IMR-90 (cell line): ENCODE measurements at regions not wholly inside any gene's neighbourhood (a gene's known extent, or its start where the extent isn't known, plus 50 kb on each side); places are given as distances from the start of the nearest gene placed in this dataset.

Experiments used
- ATAC-seq: fragments of 200-7000 bp; cut with Tn5 transposase; 2 replicates; pipeline ENCODE4 v1.9.1; 2020; ENCODE audit warnings: low read depth, mild to moderate bottlenecking, moderate library complexity
- BruUV-seq: library from RNA; stranded (reverse); fragments of 400-500 nt; replicated peaks from 2 replicates; lab custom pipeline; 2021; lab: Mats Ljungman, UMichigan
- CTCF ChIA-PET: fragments of 300-600 bp; formaldehyde crosslinking; extraction: SDS; loops from one replicate; lab custom pipeline; 2021; ENCODE audit warnings: antibody characterized with exemption; lab: Yijun Ruan, JAX
- POLR2A ChIA-PET: fragments of 300-600 bp; sonication (Branson Sonifier 250); formaldehyde crosslinking; loops from one replicate; lab custom pipeline; 2022; ENCODE audit warnings: antibody characterized with exemption; ENCODE audit not compliant: unreplicated experiment; lab: Charles Lee
- DNase-seq: peaks from one replicate; pipeline ENCODE4 v3.0.0; 2013
- H2AFZ ChIP-seq: replicated peaks from 2 replicates; pipeline ENCODE3; 2013; ENCODE audit warnings: low read length, mild to moderate bottlenecking; ENCODE audit not compliant: poor library complexity
- H2AK5ac ChIP-seq: 2 replicates; pipeline ENCODE4 v1.6.1; 2013; ENCODE audit warnings: low read depth, low read length, inconsistent platforms
- H2AK9ac ChIP-seq: replicated peaks from 2 replicates; pipeline ENCODE3; 2013; ENCODE audit warnings: mild to moderate bottlenecking, low read depth, low read length, moderate library complexity; ENCODE audit not compliant: poor library complexity
- H2BK120ac ChIP-seq: 2 replicates; pipeline ENCODE4 v1.6.1; 2013; ENCODE audit warnings: low read depth, low read length, inconsistent platforms
- H2BK15ac ChIP-seq: 3 replicates; pipeline ENCODE4 v1.6.1; 2013; ENCODE audit warnings: low read depth, low read length, inconsistent platforms
- H2BK20ac ChIP-seq: 2 replicates; pipeline ENCODE4 v1.6.1; 2013; ENCODE audit warnings: low read depth, mild to moderate bottlenecking, inconsistent platforms, low read length, moderate library complexity
- H2BK5ac ChIP-seq: 2 replicates; pipeline ENCODE4 v1.6.1; 2013; ENCODE audit warnings: mild to moderate bottlenecking, low read depth, low read length, inconsistent platforms; ENCODE audit not compliant: poor library complexity, severe bottlenecking
- H3K14ac ChIP-seq: replicated peaks from 2 replicates; pipeline ENCODE4 v1.6.1; 2013; ENCODE audit warnings: low read depth, low read length, inconsistent platforms
- H3K18ac ChIP-seq: 2 replicates; pipeline ENCODE4 v1.6.1; 2013; ENCODE audit warnings: low read depth, low read length, control low read depth
- H3K23ac ChIP-seq: 2 replicates; pipeline ENCODE4 v1.6.1; 2013; ENCODE audit warnings: low read depth, low read length, inconsistent platforms
- H3K27ac ChIP-seq: 2 replicates; pipeline ENCODE4 v1.5.1; 2013; ENCODE audit warnings: mild to moderate bottlenecking, control low read depth, low read length; ENCODE audit not compliant: insufficient read depth
- H3K27me3 ChIP-seq: 2 replicates; pipeline ENCODE4 v1.6.1; 2013; ENCODE audit warnings: low read length; ENCODE audit not compliant: control insufficient read depth, insufficient read depth
- H3K36me3 ChIP-seq: 2 replicates; pipeline ENCODE4 v1.6.1; 2013; ENCODE audit warnings: low read length, mixed read lengths; ENCODE audit not compliant: control insufficient read depth, insufficient read depth
- H3K4ac ChIP-seq: 2 replicates; pipeline ENCODE4 v1.6.1; 2013; ENCODE audit warnings: low read depth, low read length, inconsistent platforms
- H3K4me1 ChIP-seq: 2 replicates; pipeline ENCODE4 v1.6.1; 2013; ENCODE audit warnings: low read length, mixed read lengths; ENCODE audit not compliant: control insufficient read depth, insufficient read depth
- H3K4me2 ChIP-seq: 2 replicates; pipeline ENCODE4 v1.6.1; 2013; ENCODE audit warnings: low read depth, mild to moderate bottlenecking, control low read depth, low read length, moderate library complexity
- H3K4me3 ChIP-seq: 2 replicates; pipeline ENCODE4 v1.5.1; 2013; ENCODE audit warnings: low read depth, mild to moderate bottlenecking, control low read depth, low read length, moderate library complexity; ENCODE audit not compliant: insufficient read depth
- H3K56ac ChIP-seq: 2 replicates; pipeline ENCODE4 v1.6.1; 2013; ENCODE audit warnings: low read length, inconsistent platforms; ENCODE audit not compliant: insufficient read depth; ENCODE audit errors: extremely low read depth
- H3K79me1 ChIP-seq, 2 experiments: 2 replicates each; pipeline ENCODE4 v1.6.1; 2013; ENCODE audit warnings: low read length in 2 of 2, inconsistent platforms in 1 of 2, low read depth in 1 of 2
- H3K9ac ChIP-seq: 2 replicates; pipeline ENCODE4 v1.6.1; 2013; ENCODE audit warnings: low read depth, low read length, control low read depth
- H3K9me1 ChIP-seq: 2 replicates; pipeline ENCODE4 v1.6.1; 2013; ENCODE audit warnings: low read length, inconsistent platforms; ENCODE audit not compliant: insufficient read depth
- H3K9me3 ChIP-seq: 2 replicates; pipeline ENCODE4 v1.6.1; 2013; ENCODE audit warnings: low read length; ENCODE audit not compliant: control insufficient read depth, insufficient read depth
- H4K20me1 ChIP-seq: 2 replicates; pipeline ENCODE4 v1.6.1; 2013; ENCODE audit warnings: low read length, inconsistent platforms; ENCODE audit not compliant: insufficient read depth
- H4K5ac ChIP-seq: 2 replicates; pipeline ENCODE4 v1.6.1; 2013; ENCODE audit warnings: mild to moderate bottlenecking, low read depth, low read length, control low read depth
- H4K8ac ChIP-seq, 2 experiments: 2 replicates each; pipeline ENCODE4 v1.6.1; 2013; ENCODE audit warnings: low read depth in 2 of 2, low read length in 2 of 2, control low read depth in 1 of 2, inconsistent platforms in 1 of 2
- H4K91ac ChIP-seq: 2 replicates; pipeline ENCODE4 v1.6.1; 2013; ENCODE audit warnings: low read depth, low read length, inconsistent platforms; ENCODE audit not compliant: insufficient read depth
- BHLHE40 ChIP-seq: fragments of 150-350 bp; IDR thresholded peaks from 2 replicates; pipeline ENCODE4 v1.6.1; 2016; ENCODE audit warnings: mild to moderate bottlenecking, low read depth, low read length
- CEBPB ChIP-seq: IDR thresholded peaks from 2 replicates; pipeline ENCODE4 v1.6.1; 2012; ENCODE audit warnings: low read depth, low read length, improper control_type of control experiment
- CHD1 ChIP-seq: IDR thresholded peaks from 2 replicates; pipeline ENCODE4 v1.6.1; 2012; ENCODE audit warnings: low read depth, low read length, improper control_type of control experiment
- FOS ChIP-seq: fragments of 150-350 bp; IDR thresholded peaks from 2 replicates; pipeline ENCODE4 v1.6.1; 2016; ENCODE audit warnings: low read depth, low read length
- MAFK ChIP-seq: IDR thresholded peaks from 2 replicates; pipeline ENCODE4 v1.6.1; 2012; ENCODE audit warnings: low read depth, low read length, improper control_type of control experiment
- MAZ ChIP-seq: IDR thresholded peaks from 2 replicates; pipeline ENCODE4 v1.6.1; 2012; ENCODE audit warnings: low read depth, mild to moderate bottlenecking, low read length, improper control_type of control experiment, moderate library complexity, borderline replicate concordance
- MXI1 ChIP-seq: IDR thresholded peaks from 2 replicates; pipeline ENCODE4 v1.6.1; 2012; ENCODE audit warnings: low read depth, mild to moderate bottlenecking, low read length, moderate library complexity, borderline replicate concordance
- NFE2L2 ChIP-seq: fragments of 150-350 bp; IDR thresholded peaks from 2 replicates; pipeline ENCODE4 v1.6.1; 2016; ENCODE audit warnings: low read depth, mild to moderate bottlenecking, low read length
- POLR2A ChIP-seq: IDR thresholded peaks from 2 replicates; pipeline ENCODE4 v1.6.1; 2012; ENCODE audit warnings: mild to moderate bottlenecking, low read depth, low read length
- RAD21 ChIP-seq: IDR thresholded peaks from 2 replicates; pipeline ENCODE4 v1.6.1; 2012; ENCODE audit warnings: low read length, improper control_type of control experiment
- RCOR1 ChIP-seq: IDR thresholded peaks from 2 replicates; pipeline ENCODE4 v1.6.1; 2012; ENCODE audit warnings: mild to moderate bottlenecking, low read length, improper control_type of control experiment; ENCODE audit not compliant: insufficient replicate concordance
- RFX5 ChIP-seq: IDR thresholded peaks from 2 replicates; pipeline ENCODE4 v1.8.0; 2012; ENCODE audit warnings: low read depth, mild to moderate bottlenecking, low read length, moderate library complexity
- SMC3 ChIP-seq: fragments of 150-350 bp; IDR thresholded peaks from 2 replicates; pipeline ENCODE4 v1.6.1; 2016; ENCODE audit warnings: low read depth, mild to moderate bottlenecking, antibody characterized with exemption, low read length, moderate library complexity
- WGBS, 2 experiments: methylation state at CpG; one replicate each; pipeline versions ENCODE4 v1.1.5 to v1.1.7; 2013; ENCODE audit warnings: missing lambda C conversion rate in 2 of 2; ENCODE audit not compliant: insufficient read length in 1 of 2; ENCODE audit errors: extremely low coverage in 2 of 2; 5-methylcytosine and 5-hydroxymethylcytosine counted together
- dilution Hi-C: fragments of 300-500 bp; cut with HindIII; formaldehyde crosslinking; loops from one replicate; pipeline ENCODE4 v1.14.3; 2018; ENCODE audit warnings: low sequenced_read_pairs; ENCODE audit not compliant: unreplicated experiment
- in situ Hi-C: fragments of 300-500 bp; cut with MboI; formaldehyde crosslinking; loops from 3 replicates; pipeline ENCODE4 v1.14.3; 2019; ENCODE audit warnings: low sequenced_read_pairs, inconsistent platforms, mixed read lengths
- intact Hi-C: fragments of 100-400 bp; cut with micrococcal nuclease; formaldehyde crosslinking; loops from 2 replicates; pipeline ENCODE4 v1.10.0; 2022
- TF ChIP-seq, protein P1 (sequence below): conservative IDR thresholded peaks from 2 replicates; pipeline ENCODE4 v1.5.1; 2012; ENCODE audit warnings: mild to moderate bottlenecking, low read depth, low read length, improper control_type of control experiment
- TF ChIP-seq, protein P2 (sequence below): fragments of 150-350 bp; IDR thresholded peaks from 2 replicates; pipeline ENCODE4 v1.6.1; 2016; ENCODE audit warnings: low read depth, mild to moderate bottlenecking, low read length, moderate library complexity, borderline replicate concordance
- TF ChIP-seq, protein P3 (sequence below): fragments of 150-350 bp; IDR thresholded peaks from 2 replicates; pipeline ENCODE4 v1.6.1; 2017; ENCODE audit warnings: mild to moderate bottlenecking, antibody characterized with exemption, low read length, low read depth

- no peak overlapping the region for H3K4ac ChIP-seq
- no peak overlapping the region for H2AK9ac ChIP-seq
- H4K91ac ChIP-seq: no peak overlapping the region
- no peaks in the 10 kb centered on the region for H3K36me3 ChIP-seq
- H2AK5ac ChIP-seq: no peak overlapping the region
- WGBS, 2 experiments: no CpG with 5 or more reads among the region's 9 CpGs
- DNase-seq (no peak), ATAC-seq (no peak)
- H4K5ac ChIP-seq: no peak overlapping the region
- no peak overlapping the region for H4K8ac ChIP-seq
- H3K79me1 ChIP-seq: no peaks in the 10 kb centered on the region
- TF ChIP-seq, protein P1, sequence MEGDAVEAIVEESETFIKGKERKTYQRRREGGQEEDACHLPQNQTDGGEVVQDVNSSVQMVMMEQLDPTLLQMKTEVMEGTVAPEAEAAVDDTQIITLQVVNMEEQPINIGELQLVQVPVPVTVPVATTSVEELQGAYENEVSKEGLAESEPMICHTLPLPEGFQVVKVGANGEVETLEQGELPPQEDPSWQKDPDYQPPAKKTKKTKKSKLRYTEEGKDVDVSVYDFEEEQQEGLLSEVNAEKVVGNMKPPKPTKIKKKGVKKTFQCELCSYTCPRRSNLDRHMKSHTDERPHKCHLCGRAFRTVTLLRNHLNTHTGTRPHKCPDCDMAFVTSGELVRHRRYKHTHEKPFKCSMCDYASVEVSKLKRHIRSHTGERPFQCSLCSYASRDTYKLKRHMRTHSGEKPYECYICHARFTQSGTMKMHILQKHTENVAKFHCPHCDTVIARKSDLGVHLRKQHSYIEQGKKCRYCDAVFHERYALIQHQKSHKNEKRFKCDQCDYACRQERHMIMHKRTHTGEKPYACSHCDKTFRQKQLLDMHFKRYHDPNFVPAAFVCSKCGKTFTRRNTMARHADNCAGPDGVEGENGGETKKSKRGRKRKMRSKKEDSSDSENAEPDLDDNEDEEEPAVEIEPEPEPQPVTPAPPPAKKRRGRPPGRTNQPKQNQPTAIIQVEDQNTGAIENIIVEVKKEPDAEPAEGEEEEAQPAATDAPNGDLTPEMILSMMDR: no peak
- no peak for TF ChIP-seq RAD21
- no peak for TF ChIP-seq CEBPB
- no peak for TF ChIP-seq SMC3
- no peak for TF ChIP-seq POLR2A
- TF ChIP-seq, protein P2, sequence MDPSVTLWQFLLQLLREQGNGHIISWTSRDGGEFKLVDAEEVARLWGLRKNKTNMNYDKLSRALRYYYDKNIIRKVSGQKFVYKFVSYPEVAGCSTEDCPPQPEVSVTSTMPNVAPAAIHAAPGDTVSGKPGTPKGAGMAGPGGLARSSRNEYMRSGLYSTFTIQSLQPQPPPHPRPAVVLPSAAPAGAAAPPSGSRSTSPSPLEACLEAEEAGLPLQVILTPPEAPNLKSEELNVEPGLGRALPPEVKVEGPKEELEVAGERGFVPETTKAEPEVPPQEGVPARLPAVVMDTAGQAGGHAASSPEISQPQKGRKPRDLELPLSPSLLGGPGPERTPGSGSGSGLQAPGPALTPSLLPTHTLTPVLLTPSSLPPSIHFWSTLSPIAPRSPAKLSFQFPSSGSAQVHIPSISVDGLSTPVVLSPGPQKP: no peak
- no peak for TF ChIP-seq NFE2L2
- no peak for TF ChIP-seq CHD1
- TF ChIP-seq RCOR1: no peak
- TF ChIP-seq MXI1: no peak
- TF ChIP-seq BHLHE40: no peak
- no peak for TF ChIP-seq RFX5
- no peak for TF ChIP-seq MAFK
- TF ChIP-seq, protein P3, sequence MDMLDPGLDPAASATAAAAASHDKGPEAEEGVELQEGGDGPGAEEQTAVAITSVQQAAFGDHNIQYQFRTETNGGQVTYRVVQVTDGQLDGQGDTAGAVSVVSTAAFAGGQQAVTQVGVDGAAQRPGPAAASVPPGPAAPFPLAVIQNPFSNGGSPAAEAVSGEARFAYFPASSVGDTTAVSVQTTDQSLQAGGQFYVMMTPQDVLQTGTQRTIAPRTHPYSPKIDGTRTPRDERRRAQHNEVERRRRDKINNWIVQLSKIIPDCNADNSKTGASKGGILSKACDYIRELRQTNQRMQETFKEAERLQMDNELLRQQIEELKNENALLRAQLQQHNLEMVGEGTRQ: no peak
- TF ChIP-seq FOS: no peak
- TF ChIP-seq MAZ: no peak
- no peak overlapping the region for H2BK20ac ChIP-seq
- no TSS peak for BruUV-seq
- no peak overlapping the region for H3K18ac ChIP-seq
- no peak overlapping the region for H2AFZ ChIP-seq
- no peaks in the 10 kb centered on the region for H3K9me3 ChIP-seq
- no peak overlapping the region for H3K27ac ChIP-seq
- H4K20me1 ChIP-seq: no peaks in the 10 kb centered on the region
- dilution Hi-C loops: no loop called here
- no peak overlapping the region for H3K9ac ChIP-seq
- H3K4me3 ChIP-seq: no peak overlapping the region
- H3K9me1 ChIP-seq: no peaks in the 10 kb centered on the region
- H3K23ac ChIP-seq: no peak overlapping the region
- CTCF ChIA-PET: no interaction called here
- in situ Hi-C loops: no loop called here
- H2BK5ac ChIP-seq: no peak overlapping the region
- no peak overlapping the region for H2BK15ac ChIP-seq
- intact Hi-C loops: no loop called here
- H3K27me3 ChIP-seq: no peaks in the 10 kb centered on the region
- H3K14ac ChIP-seq: no peak overlapping the region
- no peaks in the 10 kb centered on the region for H3K4me1 ChIP-seq
- POLR2A ChIA-PET: no interaction called here
- H3K4me2 ChIP-seq: no peak overlapping the region
- no peak overlapping the region for H2BK120ac ChIP-seq
- no peak overlapping the region for H3K56ac ChIP-seq
These were observed 407.9 kb upstream of the NPVF start for GRCh38 chr7:25636168-25636567.
